ENCODE measurements at regions not wholly inside any gene's neighbourhood (a gene's known extent, or its start where the extent isn't known, plus 50 kb on each side); places are given as distances from the start of the nearest gene placed in this dataset.

DNA sequence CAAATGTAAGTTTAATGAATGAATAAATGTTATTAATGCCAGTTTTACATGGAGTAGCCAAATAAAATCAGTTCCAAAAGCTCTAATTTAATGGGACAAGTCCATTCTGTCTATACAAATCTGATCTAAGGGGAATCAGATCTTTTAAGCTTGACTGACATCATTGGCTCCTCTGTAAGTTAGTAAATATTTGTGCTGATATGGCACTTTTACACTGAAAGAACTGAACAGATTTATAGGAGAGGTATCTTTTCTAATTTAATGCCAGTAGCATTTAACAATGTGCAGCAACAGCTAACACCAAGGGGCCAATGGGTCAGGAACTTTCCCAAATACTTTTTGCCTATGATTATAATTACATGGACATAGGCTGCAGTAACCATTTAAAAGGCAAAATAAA, 832.3 kb downstream of the PCDH17 start:
- H3K4me3 ChIP-seq (replicated peaks in 1 of 2; ENCODE audit: low read depth in 2 of 2, low read length in 2 of 2), result no peak overlapping the region
- no peak for DNase-seq (ENCODE audit: low read depth in 2 of 2)
- TF ChIP-seq CTCF (IDR thresholded peaks at IDR 0.05; ENCODE audit: low read depth, low read length), result no peak

GRCh38 chr13:58467176-58467575, 835.6 kb downstream of the PCDH17 start:
- no peak overlapping the region for H3K4me3 ChIP-seq (replicated peaks in 1 of 2; ENCODE audit: low read depth in 2 of 2, low read length in 2 of 2)
- no peak for DNase-seq (ENCODE audit: low read depth in 2 of 2)
- TF ChIP-seq CTCF (IDR thresholded peaks at IDR 0.05; ENCODE audit: low read depth, low read length), result no peak

DNA sequence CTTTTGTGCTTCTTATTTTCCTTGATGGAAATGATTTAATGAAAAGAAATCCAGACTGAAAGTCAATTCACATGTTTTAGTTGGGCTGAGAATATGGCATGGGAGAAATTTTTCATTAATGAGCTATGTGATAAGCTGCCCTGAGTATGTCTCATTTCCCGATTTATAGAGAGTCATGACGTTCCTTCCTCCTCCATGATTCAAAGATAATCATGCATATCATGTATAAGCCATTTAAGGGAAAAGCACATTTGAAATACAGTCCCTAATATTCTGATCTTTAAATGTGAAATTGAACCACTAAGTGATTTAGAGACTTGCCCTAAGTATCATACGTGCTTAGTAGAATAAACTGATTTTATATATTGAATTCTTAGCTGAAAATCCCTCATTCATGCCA, 840.9 kb downstream of the PCDH17 start:
- no peak for DNase-seq (ENCODE audit: low read depth in 2 of 2)
- no peak for TF ChIP-seq CTCF (IDR thresholded peaks at IDR 0.05; ENCODE audit: low read depth, low read length)
- no peak overlapping the region for H3K4me3 ChIP-seq (replicated peaks in 1 of 2; ENCODE audit: low read depth in 2 of 2, low read length in 2 of 2)

DNA sequence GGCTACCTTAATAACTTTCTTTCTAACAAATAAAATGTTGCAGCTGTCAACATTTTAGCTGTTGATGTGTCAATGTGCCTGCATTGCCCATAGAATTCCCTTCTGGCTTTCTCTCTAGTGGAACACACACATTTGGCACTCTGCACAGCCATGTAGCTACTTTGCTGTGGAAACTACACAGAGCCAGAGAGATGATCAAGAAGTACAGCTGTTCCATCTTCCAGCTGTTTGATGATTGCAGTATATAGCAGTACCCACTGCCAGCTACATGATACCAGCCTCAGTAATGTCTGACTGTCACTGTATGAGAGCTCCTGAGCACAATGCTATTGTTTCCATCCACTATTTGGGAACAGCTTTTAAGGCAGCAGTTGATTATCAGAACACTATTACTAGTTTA, 843.0 kb downstream of the PCDH17 start:
- TF ChIP-seq CTCF (IDR thresholded peaks at IDR 0.05; ENCODE audit: low read depth, low read length), result no peak
- no peak for DNase-seq (ENCODE audit: low read depth in 2 of 2)
- no peak overlapping the region for H3K4me3 ChIP-seq (replicated peaks in 1 of 2; ENCODE audit: low read depth in 2 of 2, low read length in 2 of 2)

- no peak for DNase-seq (ENCODE audit: low read depth in 2 of 2)
- no peak overlapping the region for H3K4me3 ChIP-seq (replicated peaks in 1 of 2; ENCODE audit: low read depth in 2 of 2, low read length in 2 of 2)
- no peak for TF ChIP-seq CTCF (IDR thresholded peaks at IDR 0.05; ENCODE audit: low read depth, low read length)
These were observed 844.8 kb downstream of the PCDH17 start for GRCh38 chr13:58476206-58476918.

GRCh38 chr13:58478858-58479257, 847.3 kb downstream of the PCDH17 start:
- no peak for DNase-seq (ENCODE audit: low read depth in 2 of 2)
- H3K4me3 ChIP-seq (replicated peaks in 1 of 2; ENCODE audit: low read depth in 2 of 2, low read length in 2 of 2), result no peak overlapping the region
- TF ChIP-seq CTCF (IDR thresholded peaks at IDR 0.05; ENCODE audit: low read depth, low read length), result no peak

DNA sequence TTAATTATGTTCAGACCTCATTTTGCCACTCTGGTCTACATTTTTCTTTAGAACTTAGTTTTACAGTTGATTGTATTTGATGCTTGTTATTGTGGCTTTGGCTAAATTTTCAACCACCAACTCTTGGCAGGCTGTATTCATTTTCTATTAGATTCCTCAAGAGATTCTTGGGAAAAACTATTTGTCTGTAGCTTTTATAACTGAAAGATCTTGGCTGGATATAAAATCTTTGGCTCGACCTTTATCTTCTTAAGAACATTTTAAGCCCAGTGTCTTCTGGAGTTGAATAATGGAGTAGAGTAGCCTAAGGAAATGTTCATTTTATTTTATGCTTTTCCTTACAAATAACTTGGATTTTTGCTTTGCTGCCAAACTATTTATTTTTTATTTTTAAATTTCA, 848.5 kb downstream of the PCDH17 start:
- TF ChIP-seq CTCF (IDR thresholded peaks at IDR 0.05; ENCODE audit: low read depth, low read length), result no peak
- H3K4me3 ChIP-seq (replicated peaks in 1 of 2; ENCODE audit: low read depth in 2 of 2, low read length in 2 of 2), result no peak overlapping the region
- no peak for DNase-seq (ENCODE audit: low read depth in 2 of 2)
